HG03135 (cell line): ENCODE measurements at regions not wholly inside any gene's neighbourhood (a gene's known extent, or its start where the extent isn't known, plus 50 kb on each side); places are given as distances from the start of the nearest gene placed in this dataset.

Experiments
- ATAC-seq: cut with Tn5 transposase; IDR thresholded peaks from one replicate; pipeline ENCODE4 v1.9.1; 2021; ENCODE audit warnings: mild to moderate bottlenecking, moderate library complexity; ENCODE audit not compliant: unreplicated experiment

DNA sequence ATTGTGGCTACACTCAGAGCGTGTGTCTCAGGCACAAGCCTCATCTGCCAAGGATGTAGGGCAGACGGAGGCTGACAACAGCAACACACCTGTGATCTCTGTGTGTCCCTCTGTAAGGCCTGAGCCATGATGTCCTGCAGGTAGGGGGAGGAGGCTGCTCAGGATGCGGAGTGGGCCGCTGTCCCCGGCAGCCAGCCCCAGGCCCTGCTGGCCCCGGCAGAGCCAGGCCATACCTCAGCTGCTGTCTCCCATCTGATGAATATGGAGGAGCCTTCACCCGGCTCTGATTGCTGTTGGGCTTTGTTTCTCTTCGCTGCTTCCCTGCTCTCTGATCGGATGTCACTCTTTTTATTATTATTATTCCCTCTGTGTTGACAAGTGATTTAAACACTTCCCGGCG is 83.6 kb upstream of the NCAM1 start:
- ATAC-seq = no peak

DNA sequence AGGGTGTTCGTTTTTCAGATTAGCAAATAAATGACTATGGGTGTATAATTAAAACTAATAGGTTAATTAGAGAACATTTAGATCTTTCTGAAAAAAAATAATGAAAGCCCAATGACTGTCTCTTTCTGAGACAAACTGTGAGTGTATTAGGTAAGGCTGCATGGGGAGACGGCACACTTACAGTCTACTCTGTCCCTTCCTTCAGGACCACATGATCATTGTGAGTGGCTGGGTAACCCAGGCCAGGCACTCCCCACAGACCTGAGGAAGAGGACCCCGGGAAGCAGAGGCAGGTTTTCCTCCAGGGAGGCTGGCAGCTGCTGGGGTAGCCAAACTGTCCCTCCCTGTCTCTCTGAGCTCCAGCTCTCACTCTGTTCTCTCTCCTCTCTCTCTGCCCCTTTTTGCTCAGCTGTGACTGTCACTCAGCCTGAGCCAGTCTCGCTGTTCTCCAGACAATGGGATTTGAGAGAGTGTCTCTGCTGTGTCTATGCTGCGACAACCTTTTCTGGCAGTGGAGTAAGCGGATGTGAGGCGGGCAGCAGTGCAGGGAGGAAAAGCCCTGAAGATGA is 83.1 kb upstream of the NCAM1 start:
- no peak for ATAC-seq

DNA sequence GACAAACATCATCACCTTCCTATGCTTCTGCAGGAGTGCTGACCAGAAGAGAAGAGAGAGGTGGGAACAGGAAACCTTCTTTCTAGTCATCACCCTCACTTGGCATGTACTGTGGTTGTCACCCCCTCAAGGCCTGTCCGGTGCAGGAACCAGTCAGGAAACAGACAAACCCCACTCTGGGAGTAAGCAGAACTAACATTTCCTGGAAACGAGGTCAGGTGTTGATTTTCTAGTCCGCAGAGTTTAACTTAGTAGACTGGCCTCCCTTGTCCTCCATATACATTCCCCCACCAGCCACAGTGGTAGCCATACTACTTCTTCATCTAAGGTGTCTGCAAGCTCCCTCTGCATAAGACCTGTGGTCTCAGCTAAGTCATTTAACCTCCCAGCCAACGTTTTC is 80.7 kb upstream of the NCAM1 start:
- ATAC-seq = no peak

DNA sequence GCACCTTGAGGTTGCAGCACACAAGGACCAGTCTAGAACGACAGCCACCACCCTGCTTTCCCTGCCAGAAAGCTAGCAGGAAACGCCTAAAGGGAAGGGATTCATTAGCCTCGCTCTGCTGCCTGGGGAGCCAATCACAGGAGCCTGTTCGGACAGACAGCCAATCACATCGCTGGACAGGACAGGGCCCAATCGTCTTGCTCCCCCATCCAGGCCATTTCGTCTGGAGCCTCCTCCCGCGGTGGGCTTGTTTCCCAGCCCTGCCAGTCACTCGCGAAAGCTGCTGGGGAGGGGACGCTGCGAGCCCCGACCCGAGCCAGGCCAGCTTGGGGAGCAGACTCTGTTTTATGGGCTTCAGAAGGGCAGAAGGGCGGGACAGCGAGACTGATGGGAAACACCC is 79.8 kb upstream of the NCAM1 start:
- ATAC-seq = no peak

DNA sequence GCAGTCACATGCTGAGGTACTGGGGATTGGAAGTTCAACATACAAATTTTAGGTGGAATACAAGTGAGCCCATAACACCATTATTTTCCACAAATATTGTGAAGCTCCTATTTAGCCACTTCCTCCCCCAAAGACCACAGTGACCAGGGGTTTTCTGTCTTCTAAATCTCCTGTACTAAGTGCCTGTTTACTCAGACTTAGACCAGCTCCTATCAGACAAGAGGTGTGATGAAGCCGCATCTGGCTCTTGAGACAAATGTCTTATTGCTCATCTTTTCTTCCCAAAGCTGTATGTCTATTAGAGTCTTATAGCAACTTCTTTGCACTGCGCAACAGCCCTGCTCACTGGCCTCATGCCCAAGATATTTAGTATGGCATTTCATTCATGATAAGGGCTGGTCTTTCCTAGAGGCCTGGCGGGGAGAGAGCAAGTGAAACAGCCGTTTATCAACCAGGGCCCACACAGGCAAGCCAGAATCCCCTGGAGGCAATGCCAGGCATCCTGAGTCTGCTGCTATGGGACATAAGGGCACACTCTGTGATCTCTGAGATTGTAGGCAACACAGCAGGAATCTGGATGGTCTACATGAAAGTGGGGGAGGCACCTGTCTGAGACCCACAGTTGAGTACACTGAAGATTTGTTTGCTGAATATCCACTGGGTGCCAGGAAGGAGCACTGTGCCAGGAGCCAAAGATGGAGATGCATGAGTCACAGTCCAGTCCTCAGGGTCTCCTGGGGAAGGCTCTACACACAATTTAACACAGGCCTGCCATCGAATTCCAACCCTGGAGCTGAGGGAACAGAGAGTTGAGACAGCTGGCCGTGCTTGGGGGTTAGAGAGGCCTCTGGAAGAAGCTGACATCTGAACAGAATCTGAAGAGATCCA is 78.5 kb upstream of the NCAM1 start:
- no peak for ATAC-seq

DNA sequence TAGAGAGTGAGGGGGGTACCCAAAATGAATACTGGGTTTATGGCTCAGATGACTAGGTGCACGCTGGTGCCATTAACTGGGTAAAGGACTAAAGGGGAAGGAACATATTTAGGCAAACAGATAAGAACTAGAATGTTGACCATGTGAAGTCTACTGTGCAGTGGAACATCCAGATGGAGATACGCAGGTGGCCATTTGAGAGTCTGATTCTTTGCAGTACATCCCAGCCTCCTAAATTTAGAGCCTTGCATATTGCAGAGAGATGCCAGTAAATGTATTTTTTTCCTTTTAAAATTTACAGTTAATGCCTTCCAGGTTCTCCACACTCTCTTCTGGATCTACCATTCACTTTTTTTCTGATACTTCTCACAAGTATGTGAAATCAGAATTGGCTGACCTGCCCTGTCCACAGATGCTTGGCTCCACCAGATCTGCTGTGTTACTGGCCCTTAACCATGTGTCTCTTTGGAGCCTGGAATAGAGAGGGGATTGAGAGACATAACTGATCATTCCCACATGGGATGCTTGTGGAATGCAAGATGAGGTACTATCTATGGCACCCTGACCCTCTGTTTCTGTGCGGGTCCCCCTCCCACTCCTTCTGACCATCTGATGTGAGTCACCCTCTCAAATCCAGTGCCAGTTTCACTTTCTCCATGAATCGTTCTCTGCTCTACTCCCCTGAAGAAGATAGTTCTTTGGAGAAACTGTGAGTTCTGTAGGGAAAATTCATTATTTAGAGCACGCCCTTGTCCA is 77.0 kb upstream of the NCAM1 start:
- no peak for ATAC-seq

DNA sequence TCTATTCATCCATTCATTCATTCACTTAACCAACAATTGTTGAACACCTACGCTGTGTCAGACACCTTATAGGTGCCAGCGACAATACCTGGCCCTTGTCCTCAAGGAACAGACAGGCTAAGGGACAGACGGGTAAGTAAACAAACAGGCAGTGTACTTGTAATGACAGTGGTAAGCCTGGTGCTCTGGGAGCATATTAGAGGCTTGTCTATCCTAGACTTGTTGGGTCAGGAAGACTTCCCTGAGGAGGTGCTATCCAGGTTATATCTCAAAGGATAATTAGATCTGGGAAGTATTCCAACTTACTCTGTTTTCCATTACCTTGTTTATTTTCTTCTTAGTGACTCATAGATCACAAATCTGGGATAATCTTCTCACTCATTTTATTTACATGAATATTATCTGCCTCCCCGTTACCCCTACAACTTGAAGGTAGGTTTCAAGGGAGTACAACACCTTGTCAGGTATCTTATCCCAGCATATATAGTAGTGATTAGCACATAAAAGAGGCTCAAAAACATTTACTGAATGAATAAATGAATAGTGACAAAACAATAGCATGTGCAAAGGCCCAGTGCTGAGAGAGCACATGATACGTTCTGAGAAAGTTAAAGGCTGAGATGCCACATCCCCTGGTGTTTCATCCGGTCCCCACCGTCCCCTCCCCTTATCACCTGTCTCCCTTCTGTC is 75.3 kb upstream of the NCAM1 start:
- ATAC-seq = no peak

DNA sequence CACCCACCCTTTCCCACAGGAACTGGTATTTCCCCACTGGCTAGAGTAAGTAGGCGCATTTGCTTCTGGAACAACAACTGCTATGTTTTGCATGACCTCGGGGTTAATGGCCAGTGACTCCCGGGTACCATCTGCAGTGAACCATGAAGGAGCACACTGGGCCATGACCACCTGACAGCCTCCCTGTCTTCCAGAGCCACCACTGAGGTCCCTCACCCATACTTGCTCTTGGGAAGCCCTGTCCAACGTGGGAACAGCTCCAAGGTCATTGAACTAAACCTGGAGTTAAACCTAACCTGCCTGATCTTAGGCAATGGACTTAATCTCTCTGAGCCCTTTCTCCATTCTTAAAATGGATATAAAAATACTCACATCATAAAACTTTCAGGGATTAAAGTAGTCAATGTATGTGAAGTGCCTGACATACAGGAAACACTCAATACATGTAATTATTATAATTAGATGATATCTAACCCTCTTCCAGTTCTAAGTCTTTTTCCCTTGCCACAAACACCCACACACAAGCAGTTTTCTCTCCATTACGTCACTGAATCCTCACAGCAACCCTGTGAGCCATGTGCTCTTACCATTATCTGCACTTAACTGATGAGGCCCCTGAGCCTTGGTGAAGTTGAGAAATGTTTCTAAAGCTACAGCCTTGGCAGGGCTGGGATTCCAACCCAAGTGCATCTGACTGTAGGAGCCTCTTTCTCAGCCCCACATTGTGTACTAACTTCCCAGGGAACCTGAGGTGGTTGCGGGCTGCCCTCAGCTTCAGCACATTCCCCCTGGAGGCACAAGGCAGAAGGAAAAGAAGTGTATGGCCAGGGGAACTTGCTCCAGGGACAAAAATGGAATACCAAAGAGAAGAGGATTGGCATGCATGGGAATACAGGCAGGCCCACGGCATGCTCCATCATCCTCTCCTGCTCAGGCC is 74.5 kb upstream of the NCAM1 start:
- no peak for ATAC-seq

DNA sequence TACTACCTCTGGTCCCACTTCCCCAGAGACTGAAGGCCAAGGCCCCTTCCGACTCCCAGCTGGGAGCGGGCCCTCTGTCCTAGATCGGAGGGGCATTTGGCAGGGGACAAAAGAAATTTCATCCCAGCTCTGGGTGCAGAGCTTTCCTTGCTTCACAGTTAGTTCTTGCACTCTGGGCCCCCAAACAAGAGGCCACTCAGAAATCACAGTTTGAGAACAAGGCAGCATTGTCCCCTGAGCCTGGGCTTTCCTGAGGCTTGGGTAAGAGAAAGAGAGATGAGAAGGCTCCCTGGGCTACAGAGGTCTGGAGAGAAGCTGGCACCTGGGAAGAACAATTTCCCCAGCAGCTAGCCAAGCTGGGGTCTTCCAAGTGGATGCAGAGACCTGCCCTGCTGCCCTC is 71.8 kb upstream of the NCAM1 start:
- ATAC-seq = no peak

DNA sequence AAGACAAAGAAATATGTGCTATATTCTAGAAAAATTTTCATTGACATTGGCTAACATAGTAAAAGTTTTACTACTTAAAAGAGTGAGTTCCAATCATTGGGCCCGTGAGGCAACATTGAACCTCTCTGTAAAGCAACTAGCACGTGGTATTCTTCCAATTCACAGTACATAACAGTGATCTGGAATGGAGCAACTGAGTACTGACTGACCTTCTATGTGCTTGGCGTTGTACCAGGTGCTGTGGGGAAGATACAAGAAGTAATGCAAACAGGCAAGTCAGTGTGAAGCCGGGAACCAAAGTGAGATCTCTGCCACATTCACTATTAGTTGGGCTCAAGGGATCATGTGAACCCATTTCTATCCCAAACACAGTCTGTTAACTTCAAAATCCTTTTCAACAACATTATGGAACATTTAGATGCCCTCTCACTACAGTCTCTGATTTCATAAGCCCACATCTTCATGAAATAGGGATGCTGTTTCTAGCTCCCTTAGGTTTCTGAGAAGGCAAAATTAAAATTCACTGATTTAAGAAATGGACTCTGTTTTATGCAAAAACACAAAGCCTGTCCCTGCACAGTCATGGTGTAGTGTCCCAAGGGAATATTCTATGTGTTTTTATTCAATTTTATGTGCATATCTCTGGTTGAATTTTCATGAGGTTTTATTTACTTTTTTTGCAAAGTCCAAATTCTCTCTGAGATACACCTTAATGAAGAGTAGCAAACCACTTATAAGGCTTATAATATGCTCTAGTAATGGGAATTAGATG is 61.8 kb upstream of the NCAM1 start:
- ATAC-seq = no peak

DNA sequence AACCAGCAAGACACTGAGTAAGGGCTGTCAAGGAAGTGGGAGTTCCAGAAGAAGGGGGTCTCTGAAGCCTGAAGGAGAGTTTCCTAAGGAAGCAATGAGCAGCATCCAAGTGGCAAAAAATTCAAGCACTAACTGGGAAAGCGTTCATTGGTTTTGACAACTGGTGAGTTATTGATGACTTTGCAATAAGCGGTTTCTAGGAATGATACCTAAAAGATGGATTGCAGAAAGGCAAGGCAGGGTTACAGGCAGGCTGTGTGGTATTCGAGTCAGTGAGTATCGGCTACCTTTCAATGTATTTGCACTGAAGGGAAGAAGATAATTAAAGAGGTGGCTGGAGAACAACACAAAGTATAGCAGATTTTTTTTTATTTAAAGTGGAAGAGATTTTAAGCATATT is 59.3 kb upstream of the NCAM1 start:
- no peak for ATAC-seq

DNA sequence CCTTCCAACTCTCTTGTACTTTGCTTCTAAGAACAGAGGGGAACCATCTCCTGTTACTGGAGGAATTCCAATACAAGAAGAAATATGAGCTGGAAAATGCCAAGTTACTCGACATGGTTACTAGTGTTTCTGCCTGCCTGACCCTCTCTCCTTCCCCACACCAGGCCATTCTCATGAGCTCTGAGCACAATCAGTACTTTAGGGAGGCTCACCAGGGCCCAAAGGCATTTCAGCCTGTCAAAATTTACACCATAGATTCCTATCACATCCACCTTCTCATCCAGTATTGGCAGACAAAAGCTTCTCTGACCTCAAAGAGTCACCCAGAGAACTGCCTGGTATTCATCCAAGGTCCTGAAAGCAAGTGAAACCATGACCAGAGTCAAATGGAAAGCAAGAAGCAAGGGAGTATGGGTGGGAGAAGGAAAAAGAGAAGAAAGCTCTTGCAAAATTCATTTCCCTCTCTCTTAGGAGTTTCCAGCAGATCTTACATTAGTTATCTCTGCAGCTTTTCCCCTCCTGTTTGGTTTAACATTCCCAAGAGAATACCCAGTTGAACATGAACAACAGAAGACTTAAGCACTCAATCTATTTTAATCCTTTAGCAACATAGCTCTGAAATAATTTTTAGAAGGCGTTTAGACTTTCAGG is 58.7 kb upstream of the NCAM1 start:
- no peak for ATAC-seq

DNA sequence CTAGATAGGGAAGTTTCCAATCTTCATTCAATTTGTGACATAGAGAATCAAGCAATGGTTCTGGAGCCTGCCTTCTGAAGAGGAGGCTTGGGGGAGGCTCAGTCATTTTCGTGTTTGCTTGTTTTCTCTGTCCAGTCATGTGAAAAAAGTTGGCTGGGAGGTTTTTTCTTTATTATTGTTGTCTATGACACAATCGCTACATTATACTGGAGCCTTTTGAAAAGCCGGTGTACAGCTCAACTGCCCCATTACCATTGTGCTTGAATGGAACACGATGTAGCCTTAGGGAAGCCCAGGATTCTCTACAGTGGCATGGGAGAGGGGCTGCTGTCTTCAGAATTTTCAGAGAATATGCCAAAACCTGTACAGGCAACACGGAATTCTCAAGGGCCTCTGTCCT is 57.9 kb upstream of the NCAM1 start:
- no peak for ATAC-seq

DNA sequence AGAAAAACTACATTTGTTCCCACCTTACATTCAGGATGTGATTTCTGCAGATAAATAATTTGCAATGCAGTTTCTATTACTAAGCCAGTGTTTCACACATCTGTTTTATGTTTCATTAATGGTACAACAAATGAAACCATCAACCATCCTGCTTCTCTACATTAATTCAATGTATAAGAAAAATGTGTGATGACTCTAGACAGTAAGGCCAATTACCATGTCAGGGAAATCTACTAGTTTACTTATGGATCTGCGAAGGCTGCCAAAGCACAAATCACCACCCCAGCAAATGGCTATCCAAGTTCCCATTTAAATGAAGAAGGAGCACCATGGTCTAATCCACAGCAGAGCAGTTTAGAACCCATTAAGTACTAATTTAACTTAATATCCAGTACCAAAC is 50.1 kb upstream of the NCAM1 start:
- no peak for ATAC-seq
